Aorta (tissue), 5 donors: ENCODE measurements at regions not wholly inside any gene's neighbourhood (a gene's known extent, or its start where the extent isn't known, plus 50 kb on each side); places are given as distances from the start of the nearest gene placed in this dataset.
A peak's percentile ranks its signal among the peaks of the same experiment; 100 is the strongest.
"Not testable (repeated sequence)": the region's sequence is repeated elsewhere in the genome, so short reads cannot be mapped to it uniquely, and the experiment has no call there.

Experiments
- ATAC-seq: fragments of 200-7000 bp; cut with Tn5 transposase; one replicate; pipeline ENCODE4 v1.9.1; 2022; ENCODE audit warnings: moderate library complexity; ENCODE audit not compliant: low FRiP score
- DNase-seq, 2 donors: peaks; one replicate each; pipeline ENCODE4 v3.0.0-alpha.2; 2020
- H3K27ac ChIP-seq, 2 donors: one replicate each; pipeline ENCODE4 v1.5.1; 2013; ENCODE audit warnings: low read length in 2 of 2, mild to moderate bottlenecking in 2 of 2, moderate library complexity in 2 of 2, control low read depth in 1 of 2, inconsistent platforms in 1 of 2, low read depth in 1 of 2
- H3K27me3 ChIP-seq, 2 donors: one replicate each; pipeline ENCODE4 v1.6.1; 2013; ENCODE audit warnings: control low read depth in 1 of 2, low read length in 1 of 2, mild to moderate bottlenecking in 1 of 2, moderate library complexity in 1 of 2; ENCODE audit not compliant: insufficient read depth in 2 of 2, control insufficient read depth in 1 of 2
- H3K36me3 ChIP-seq, 2 donors: one replicate each; pipeline ENCODE4 v1.6.1; 2013; ENCODE audit warnings: control low read depth in 1 of 2, low read length in 1 of 2, mild to moderate bottlenecking in 1 of 2; ENCODE audit not compliant: insufficient read depth in 2 of 2, control insufficient read depth in 1 of 2
- H3K4me1 ChIP-seq, 2 donors: one replicate each; pipeline ENCODE4 v1.6.1; 2013; ENCODE audit warnings: low read length in 2 of 2, control low read depth in 1 of 2, mild to moderate bottlenecking in 1 of 2, moderate library complexity in 1 of 2; ENCODE audit not compliant: insufficient read depth in 2 of 2, control insufficient read depth in 1 of 2
- H3K4me3 ChIP-seq, 2 donors: one replicate each; pipeline ENCODE4 v1.5.1; 2013; ENCODE audit warnings: low read length in 2 of 2, control low read depth in 1 of 2, mild to moderate bottlenecking in 1 of 2
- H3K9me3 ChIP-seq: one replicate; pipeline ENCODE4 v1.6.1; 2013; ENCODE audit warnings: mild to moderate bottlenecking, low read length; ENCODE audit not compliant: control insufficient read depth
- WGBS, 2 donors: extraction: QIAGEN DNeasy Blood & Tissue Kit; methylation state at CpG; one replicate each; pipeline ENCODE4 v1.1.7; 2013; 5-methylcytosine and 5-hydroxymethylcytosine counted together
- intact Hi-C, 2 donors: fragments of 100-400 bp; cut with DNase I; formaldehyde crosslinking; loops; one replicate each; pipeline versions ENCODE4 v1.14.2 to v1.15.0; 2022
- donor health status: healthy with polysubstance abuse.
- donor health status: Bipolar disorder and iron deficiency.
- donor health status: DM: no; HTN: no; CAD: no.
- donor health status: DM: no; HTN: no; CAD: no.
- donor health status: DM: yes; HTN: yes; CAD: no.

DNA sequence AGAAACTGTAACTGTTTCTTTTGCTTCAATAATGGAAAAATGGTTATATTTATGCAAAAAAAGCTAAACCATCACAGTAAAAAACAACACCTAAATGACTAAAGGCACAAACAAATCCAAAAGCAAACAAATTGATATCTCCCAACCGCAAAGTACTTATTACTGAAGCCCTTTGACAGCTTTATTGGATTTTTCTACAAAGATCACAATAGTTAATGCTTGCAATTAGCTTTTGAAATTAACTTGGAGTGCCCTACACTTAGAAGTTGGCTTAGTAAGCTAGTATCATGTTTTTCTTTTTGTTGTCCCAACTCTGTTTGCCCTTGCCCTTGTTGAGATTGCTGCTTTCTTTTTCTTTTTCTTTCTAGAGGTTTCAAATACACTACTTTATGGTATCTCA lies 257.5 kb downstream of the INHBA start:
- intact Hi-C loops, result no loop called here
- 97 to 99% methylated on average over 1 of the region's 1 CpG for WGBS, 2 donors
- no peaks in the 10 kb centered on the region for H3K36me3 ChIP-seq
- no peak for ATAC-seq
- no peak overlapping the region for H3K27ac ChIP-seq
- no peaks in the 10 kb centered on the region for H3K9me3 ChIP-seq
- DNase-seq, result no peak
- peaks cover 0 to 13% of the 10 kb centered on the region in 2 donors for H3K4me1 ChIP-seq
- no peak overlapping the region for H3K4me3 ChIP-seq
- H3K27me3 ChIP-seq, result no peaks in the 10 kb centered on the region

DNA sequence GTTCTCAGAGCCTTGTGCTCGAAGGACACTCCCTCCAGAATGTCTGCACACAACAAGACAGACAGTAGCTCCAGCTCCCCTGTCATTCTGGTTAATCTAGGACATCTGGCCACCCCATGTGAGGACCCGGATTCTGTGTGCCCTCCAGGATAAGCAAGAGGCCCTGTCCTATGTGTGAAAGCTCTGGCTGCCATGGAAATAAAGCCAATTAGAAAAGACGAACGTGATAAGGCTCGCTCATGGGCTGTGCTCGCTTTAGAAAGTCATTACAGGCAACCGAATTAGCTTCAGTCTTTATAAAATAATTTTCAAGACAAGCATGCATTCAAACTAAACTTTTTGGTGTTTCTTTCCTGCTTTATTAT lies 263.4 kb downstream of the INHBA start:
- H3K4me1 ChIP-seq, result peaks cover 0 to 3% of the 10 kb centered on the region in 2 donors
- ATAC-seq (no peak), DNase-seq (no peak)
- H3K27ac ChIP-seq, result no peak overlapping the region
- no peaks in the 10 kb centered on the region for H3K36me3 ChIP-seq
- H3K9me3 ChIP-seq, result no peaks in the 10 kb centered on the region
- intact Hi-C loops, result loop anchor here in 1 of 2 donors (10.0 kb wide), 1 partner anchor 345 kb away; no protein-coding TSS in a partner anchor
- 66 to 80% methylated on average over 7 of the region's 7 CpGs for WGBS, 2 donors
- no peak overlapping the region for H3K4me3 ChIP-seq
- no peaks in the 10 kb centered on the region for H3K27me3 ChIP-seq

DNA sequence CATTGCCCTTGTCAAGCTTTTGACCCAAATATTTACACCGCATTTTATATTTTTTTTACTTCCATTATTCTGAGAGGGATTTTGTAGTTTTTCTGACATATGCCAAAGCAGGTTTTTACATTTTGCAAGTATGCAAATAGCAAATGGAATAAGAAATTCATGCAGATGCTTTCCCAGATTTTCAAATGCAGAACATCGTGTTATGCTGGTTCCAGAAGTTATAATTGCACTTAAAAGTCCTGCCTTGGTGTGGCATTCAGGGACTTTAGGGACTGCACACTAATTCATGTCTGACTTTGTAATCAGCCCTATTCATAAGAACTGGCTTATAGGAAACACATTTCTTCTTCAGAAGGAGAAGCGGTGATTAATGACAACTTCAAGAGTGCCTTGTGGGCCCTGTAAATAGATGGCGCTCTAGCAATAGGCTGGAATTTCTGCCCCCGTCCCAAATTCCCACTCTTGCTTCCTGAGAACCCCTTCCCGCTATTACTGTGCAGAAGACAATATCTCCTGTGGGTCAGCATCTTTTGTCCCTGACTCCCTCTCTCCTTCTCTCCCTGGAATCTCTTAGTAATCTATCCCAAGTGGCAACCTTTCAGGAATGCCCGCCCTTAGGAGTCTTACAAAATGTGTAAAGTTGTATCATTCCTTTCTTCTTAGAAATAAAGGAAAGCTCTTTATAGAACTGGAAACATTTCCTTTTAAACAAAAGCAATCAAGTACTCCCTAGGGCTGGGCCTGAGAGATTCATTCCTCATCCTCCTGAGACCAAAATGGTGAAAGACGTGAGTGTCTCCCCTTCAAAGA lies 264.0 kb downstream of the INHBA start:
- Histone ChIP-seq H3K4me1 (peaks cover 0 to 3% of the 10 kb centered on the region in 2 donors), H3K36me3 (no peaks in the 10 kb centered on the region), H3K27ac (no peak overlapping the region), H3K27me3 (no peaks in the 10 kb centered on the region), H3K4me3 (no peak overlapping the region), H3K9me3 (no peaks in the 10 kb centered on the region)
- no peak for DNase-seq
- intact Hi-C loops, result loop anchor here in 1 of 2 donors (10.0 kb wide), 1 partner anchor 344 kb away; no protein-coding TSS in a partner anchor
- 83 to 88% methylated on average over 8 of the region's 8 CpGs for WGBS, 2 donors
- ATAC-seq, result no peak

DNA sequence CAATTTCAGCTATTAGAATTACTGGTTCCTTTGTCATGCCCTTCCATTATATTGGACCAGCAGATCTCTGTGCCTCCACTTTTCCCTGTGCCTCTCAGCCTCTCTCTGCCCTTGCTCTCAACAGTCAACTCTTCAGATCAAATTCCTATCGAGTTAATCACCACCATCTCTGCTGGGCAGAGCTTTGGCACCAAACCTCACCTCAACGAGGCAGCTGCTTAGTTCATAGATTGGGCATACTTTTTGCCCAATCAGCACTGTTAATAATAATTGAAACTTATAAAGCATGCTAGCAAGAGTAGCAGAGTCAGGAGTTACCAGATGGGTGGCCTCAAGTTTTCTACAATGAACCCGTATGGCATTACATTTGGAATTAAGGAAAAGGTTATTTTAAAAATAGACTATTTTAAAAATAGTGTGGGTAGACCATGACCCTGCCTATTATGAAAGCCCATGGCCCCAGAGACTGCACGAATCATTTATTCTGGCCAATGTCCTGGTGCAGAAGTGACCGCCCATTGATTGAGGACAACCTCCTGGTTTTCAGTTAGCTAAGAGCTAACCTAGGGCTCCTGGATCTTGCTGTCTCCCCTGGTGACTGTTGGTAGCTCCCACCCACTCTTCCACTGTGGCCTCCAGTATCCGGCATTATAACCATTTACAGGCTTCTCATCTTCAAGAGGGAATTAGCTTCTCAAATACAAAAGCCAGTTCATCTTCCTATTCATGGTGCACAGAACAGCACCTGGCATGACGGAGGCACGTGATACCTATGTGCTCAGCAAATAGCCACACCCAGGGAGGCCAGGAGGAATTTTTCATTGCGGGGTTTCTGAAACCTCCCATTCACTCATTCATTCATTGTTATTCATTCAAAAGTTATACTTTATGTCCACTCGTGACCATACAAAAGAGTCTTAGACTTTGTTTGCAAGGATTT lies 265.4 kb downstream of the INHBA start:
- no peaks in the 10 kb centered on the region for H3K36me3 ChIP-seq
- no peaks in the 10 kb centered on the region for H3K9me3 ChIP-seq
- intact Hi-C loops, result loop anchor here in 1 of 2 donors (10.0 kb wide), 1 partner anchor 343 kb away; no protein-coding TSS in a partner anchor
- DNase-seq (no peak), ATAC-seq (peak; percentile 59)
- WGBS, 2 donors, result 50 to 54% methylated on average over 10 of the region's 10 CpGs
- H3K4me3 ChIP-seq, result no peak overlapping the region
- H3K27ac ChIP-seq, result no peak overlapping the region
- H3K27me3 ChIP-seq, result no peaks in the 10 kb centered on the region
- peaks cover 0 to 3% of the 10 kb centered on the region in 2 donors for H3K4me1 ChIP-seq

DNA sequence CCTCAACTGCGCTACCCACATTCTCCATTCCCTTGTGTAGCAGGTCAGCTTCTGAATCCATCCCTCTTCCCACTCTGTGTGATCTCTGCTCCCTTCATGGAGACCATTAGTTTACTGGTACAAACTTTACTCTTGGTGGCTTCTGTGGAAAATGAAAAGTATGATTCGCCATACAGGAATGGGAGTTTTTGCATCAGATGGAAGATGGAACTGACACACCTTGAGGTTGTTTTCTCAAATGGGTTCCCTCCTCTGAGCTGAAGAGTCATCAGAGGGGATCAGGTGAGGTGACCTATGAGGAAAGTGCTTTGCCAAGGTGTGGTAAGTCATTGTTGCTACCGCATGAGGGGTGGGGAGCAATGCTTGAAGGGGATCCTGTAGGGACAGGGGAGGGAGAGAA lies 266.8 kb downstream of the INHBA start:
- WGBS, 2 donors, result 98% methylated on average over 3 of the region's 3 CpGs
- no peak for DNase-seq
- H3K27me3 ChIP-seq, result no peaks in the 10 kb centered on the region
- intact Hi-C loops, result loop anchor here in 1 of 2 donors (10.0 kb wide), 1 partner anchor 341 kb away; no protein-coding TSS in a partner anchor
- H3K9me3 ChIP-seq, result no peaks in the 10 kb centered on the region
- H3K4me1 ChIP-seq, result peaks cover 0 to 3% of the 10 kb centered on the region in 2 donors
- H3K36me3 ChIP-seq, result no peaks in the 10 kb centered on the region
- H3K27ac ChIP-seq, result no peak overlapping the region
- ATAC-seq, result no peak
- H3K4me3 ChIP-seq, result no peak overlapping the region

DNA sequence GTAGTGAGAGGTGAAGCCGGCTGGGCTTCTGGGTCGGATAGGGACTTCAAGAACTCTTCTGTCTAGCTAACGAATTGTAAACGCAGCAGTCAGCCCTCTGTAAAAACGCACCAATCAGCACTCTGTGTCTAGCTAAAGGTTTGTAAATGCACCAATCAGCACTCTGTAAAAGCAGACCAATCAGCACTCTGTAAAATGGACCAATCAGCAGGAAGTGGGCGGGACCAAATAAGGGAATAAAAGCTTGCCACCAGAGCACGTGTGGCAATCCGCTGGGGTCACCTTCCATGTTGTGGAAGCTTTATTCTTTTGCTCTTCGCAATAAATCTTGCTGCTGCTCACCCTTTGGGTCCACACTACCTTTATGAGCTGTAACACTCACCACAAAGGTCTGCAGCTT lies 267.9 kb downstream of the INHBA start:
- DNase-seq, ATAC-seq, H3K4me1 ChIP-seq, H3K9me3 ChIP-seq, H3K27me3 ChIP-seq, H3K36me3 ChIP-seq, H3K4me3 ChIP-seq, H3K27ac ChIP-seq: not testable (repeated sequence)
- 85 to 94% methylated on average over 9 of the region's 9 CpGs for WGBS, 2 donors
- intact Hi-C loops, result loop anchor here in 1 of 2 donors (10.0 kb wide), 1 partner anchor 340 kb away; no protein-coding TSS in a partner anchor

DNA sequence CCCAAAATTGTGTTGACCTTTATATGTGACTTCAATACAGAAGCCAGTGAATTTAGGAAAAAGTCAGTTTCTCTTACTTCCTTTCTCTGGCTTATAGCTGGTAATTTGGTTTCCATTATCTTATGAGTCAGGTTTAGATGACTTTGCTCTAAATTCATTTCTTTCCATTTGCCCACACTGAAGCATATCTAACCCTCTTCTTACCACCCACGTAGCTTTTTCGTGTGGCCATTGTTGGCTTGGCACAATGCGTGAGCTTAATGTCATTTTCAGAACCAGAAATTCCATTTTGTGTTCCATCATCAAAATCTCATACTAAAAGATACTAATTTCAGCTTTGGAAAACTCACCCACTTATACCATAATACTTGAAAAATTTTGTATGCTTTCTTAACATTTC lies 271.2 kb downstream of the INHBA start:
- WGBS, 2 donors, result 78 to 82% methylated on average over 3 of the region's 3 CpGs
- Histone ChIP-seq H3K9me3 (no peaks in the 10 kb centered on the region), H3K27ac (no peak overlapping the region), H3K27me3 (no peaks in the 10 kb centered on the region), H3K36me3 (no peaks in the 10 kb centered on the region), H3K4me3 (no peak overlapping the region), H3K4me1 (no peaks in the 10 kb centered on the region)
- no peak for DNase-seq
- no peak for ATAC-seq
- intact Hi-C loops, result loop anchor here in 1 of 2 donors (10.0 kb wide), 1 partner anchor 337 kb away; no protein-coding TSS in a partner anchor

DNA sequence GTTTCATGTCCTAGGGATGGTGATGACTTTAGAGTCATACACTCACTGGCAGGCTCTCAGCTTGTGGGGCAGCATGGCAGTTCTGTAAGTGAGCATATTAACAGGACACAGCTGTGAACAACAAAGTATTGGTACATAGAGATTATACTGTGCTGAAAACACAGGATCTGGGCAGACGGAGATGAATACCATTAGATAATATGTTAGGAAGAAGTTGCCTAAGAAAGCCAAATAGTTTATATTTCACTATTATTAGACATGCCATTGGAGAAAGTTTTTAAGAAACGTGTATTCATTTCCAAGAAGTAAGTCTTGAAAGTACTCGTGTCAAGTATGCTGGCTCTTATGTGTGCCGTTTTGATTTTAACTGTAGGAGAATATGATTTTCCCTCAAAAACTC lies 274.5 kb downstream of the INHBA start:
- H3K9me3 ChIP-seq, result no peaks in the 10 kb centered on the region
- no peak overlapping the region for H3K27ac ChIP-seq
- intact Hi-C loops, result no loop called here
- no peaks in the 10 kb centered on the region for H3K27me3 ChIP-seq
- H3K4me3 ChIP-seq, result no peak overlapping the region
- no peaks in the 10 kb centered on the region for H3K4me1 ChIP-seq
- DNase-seq (no peak), ATAC-seq (no peak)
- no peaks in the 10 kb centered on the region for H3K36me3 ChIP-seq
- WGBS, 2 donors, result 3 to 7% methylated on average over 4 of the region's 4 CpGs
